Hindlimb muscle (tissue), 1 donor: ENCODE measurements at regions not wholly inside any gene's neighbourhood (a gene's known extent, or its start where the extent isn't known, plus 50 kb on each side); places are given as distances from the start of the nearest gene placed in this dataset.

Experiments used
- DNase-seq: peaks from one replicate; pipeline ENCODE4 v3.0.0-alpha.2; 2013

GRCh38 chr16:13394488-13394887 lies 493.1 kb downstream of the SHISA9 start:
- DNase-seq = no peak

GRCh38 chr16:13397126-13397525 lies 495.7 kb downstream of the SHISA9 start:
- no peak for DNase-seq

- no peak for DNase-seq
Observed at GRCh38 chr16:13401641-13402040, 500.2 kb downstream of the SHISA9 start.

- no peak for DNase-seq
Observed at GRCh38 chr16:13402601-13403000, 501.2 kb downstream of the SHISA9 start.

- DNase-seq = no peak
Observed at GRCh38 chr16:13403326-13403725, 501.9 kb downstream of the SHISA9 start.

GRCh38 chr16:13414154-13414553 lies 505.8 kb upstream of the ERCC4 start:
- DNase-seq = no peak

GRCh38 chr16:13419589-13419988 lies 500.4 kb upstream of the ERCC4 start:
- DNase-seq = no peak

GRCh38 chr16:13421726-13422125 lies 498.2 kb upstream of the ERCC4 start:
- no peak for DNase-seq

GRCh38 chr16:13425836-13426235 lies 494.1 kb upstream of the ERCC4 start:
- DNase-seq = no peak

GRCh38 chr16:13426269-13426668 lies 493.7 kb upstream of the ERCC4 start:
- no peak for DNase-seq

- no peak for DNase-seq
Observed at GRCh38 chr16:13426736-13427135, 493.2 kb upstream of the ERCC4 start.

GRCh38 chr16:13427943-13428342 lies 492.0 kb upstream of the ERCC4 start:
- no peak for DNase-seq

GRCh38 chr16:13429416-13429815 lies 490.5 kb upstream of the ERCC4 start:
- DNase-seq = no peak

GRCh38 chr16:13435415-13435814 lies 484.5 kb upstream of the ERCC4 start:
- no peak for DNase-seq

GRCh38 chr16:13435873-13436474 lies 484.0 kb upstream of the ERCC4 start:
- DNase-seq = no peak

- DNase-seq = no peak
Observed at GRCh38 chr16:13436641-13437412, 483.1 kb upstream of the ERCC4 start.

- no peak for DNase-seq
Observed at GRCh38 chr16:13437413-13437795, 482.6 kb upstream of the ERCC4 start.

GRCh38 chr16:13438064-13438463 lies 481.9 kb upstream of the ERCC4 start:
- DNase-seq = no peak

GRCh38 chr16:13439766-13440165 lies 480.2 kb upstream of the ERCC4 start:
- no peak for DNase-seq

GRCh38 chr16:13441675-13442074 lies 478.3 kb upstream of the ERCC4 start:
- DNase-seq = no peak

GRCh38 chr16:13448346-13448745 lies 471.6 kb upstream of the ERCC4 start:
- no peak for DNase-seq

- DNase-seq = no peak
Observed at GRCh38 chr16:13453325-13453724, 466.6 kb upstream of the ERCC4 start.

- no peak for DNase-seq
Observed at GRCh38 chr16:13453938-13454553, 465.9 kb upstream of the ERCC4 start.

GRCh38 chr16:13463619-13464018 lies 456.3 kb upstream of the ERCC4 start:
- no peak for DNase-seq
